Duodenal mucosa (tissue), 2 donors: ENCODE measurements at regions not wholly inside any gene's neighbourhood (a gene's known extent, or its start where the extent isn't known, plus 50 kb on each side); places are given as distances from the start of the nearest gene placed in this dataset.

Source experiments
- H3K27ac ChIP-seq: one replicate; pipeline ENCODE4 v1.7.0; 2013; ENCODE audit warnings: low read depth, low read length
- H3K27me3 ChIP-seq, 2 donors: one replicate each; pipeline ENCODE4 v1.7.0; 2013; ENCODE audit warnings: low read length in 2 of 2, control low read depth in 1 of 2; ENCODE audit not compliant: insufficient read depth in 2 of 2, control insufficient read depth in 1 of 2
- H3K36me3 ChIP-seq, 2 donors: one replicate each; pipeline ENCODE4 v1.7.0; 2013; ENCODE audit warnings: low read length in 2 of 2, control low read depth in 1 of 2; ENCODE audit not compliant: insufficient read depth in 2 of 2, control insufficient read depth in 1 of 2
- H3K4me1 ChIP-seq, 2 donors: one replicate each; pipeline ENCODE4 v1.7.0; 2013; ENCODE audit warnings: low read length in 2 of 2, control low read depth in 1 of 2; ENCODE audit not compliant: insufficient read depth in 2 of 2, control insufficient read depth in 1 of 2
- H3K4me3 ChIP-seq, 2 donors: one replicate each; pipeline ENCODE4 v1.7.0; 2013; ENCODE audit warnings: low read length in 2 of 2, low read depth in 1 of 2
- H3K9ac ChIP-seq, 2 donors: one replicate each; pipeline ENCODE4 v1.7.0; 2013; ENCODE audit warnings: low read length in 2 of 2, low read depth in 1 of 2
- H3K9me3 ChIP-seq, 2 donors: one replicate each; pipeline ENCODE4 v1.7.0; 2013; ENCODE audit warnings: low read length in 2 of 2, control low read depth in 1 of 2; ENCODE audit not compliant: control insufficient read depth in 1 of 2

DNA sequence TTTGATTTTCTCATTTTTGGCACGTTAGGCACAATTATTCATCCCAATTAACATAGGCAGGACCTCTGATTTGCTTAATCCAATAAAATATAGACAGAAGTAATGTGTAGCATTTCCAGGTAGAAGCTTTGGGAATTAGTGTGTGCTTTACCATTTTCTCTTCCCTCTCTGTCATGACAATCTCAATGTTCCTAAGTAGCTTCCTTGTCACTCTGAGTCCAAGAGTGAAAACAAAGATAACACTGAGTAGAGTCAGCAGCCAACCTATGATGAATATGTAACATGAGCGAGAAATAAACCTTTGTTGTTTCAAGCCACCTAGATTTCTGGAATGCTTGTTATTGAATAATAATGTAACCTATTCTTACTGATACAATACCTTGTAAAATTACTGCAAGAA, 283.8 kb downstream of the OMA1 start:
- H3K4me1 ChIP-seq = no peaks in the 10 kb centered on the region
- no peaks in the 10 kb centered on the region for H3K36me3 ChIP-seq
- no peak overlapping the region for H3K4me3 ChIP-seq
- no peaks in the 10 kb centered on the region for H3K9me3 ChIP-seq
- no peak overlapping the region for H3K9ac ChIP-seq
- no peaks in the 10 kb centered on the region for H3K27me3 ChIP-seq
- no peak overlapping the region for H3K27ac ChIP-seq

DNA sequence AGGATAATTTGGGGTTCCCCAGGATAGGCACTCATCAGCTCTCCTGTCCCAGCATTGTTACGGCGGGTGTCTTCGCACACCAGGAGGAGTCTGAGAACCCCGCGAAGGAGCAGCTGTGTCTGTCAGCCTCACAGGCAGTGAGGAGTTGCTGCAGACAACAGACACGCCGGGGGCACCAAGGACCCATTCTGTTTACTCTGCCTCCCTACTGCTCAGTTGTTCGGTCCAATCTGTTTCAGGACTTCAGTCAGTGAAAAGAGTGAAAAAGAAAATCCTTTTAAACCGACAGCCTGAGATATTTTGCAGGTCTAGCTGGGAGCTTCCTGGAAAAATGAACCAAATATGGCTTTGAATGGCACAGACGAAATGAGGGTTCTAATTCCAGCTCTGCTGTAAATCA, 288.4 kb downstream of the OMA1 start:
- Histone ChIP-seq H3K36me3 (no peaks in the 10 kb centered on the region), H3K9ac (no peak overlapping the region), H3K27ac (no peak overlapping the region), H3K9me3 (no peaks in the 10 kb centered on the region), H3K27me3 (no peaks in the 10 kb centered on the region), H3K4me1 (no peaks in the 10 kb centered on the region), H3K4me3 (no peak overlapping the region)

DNA sequence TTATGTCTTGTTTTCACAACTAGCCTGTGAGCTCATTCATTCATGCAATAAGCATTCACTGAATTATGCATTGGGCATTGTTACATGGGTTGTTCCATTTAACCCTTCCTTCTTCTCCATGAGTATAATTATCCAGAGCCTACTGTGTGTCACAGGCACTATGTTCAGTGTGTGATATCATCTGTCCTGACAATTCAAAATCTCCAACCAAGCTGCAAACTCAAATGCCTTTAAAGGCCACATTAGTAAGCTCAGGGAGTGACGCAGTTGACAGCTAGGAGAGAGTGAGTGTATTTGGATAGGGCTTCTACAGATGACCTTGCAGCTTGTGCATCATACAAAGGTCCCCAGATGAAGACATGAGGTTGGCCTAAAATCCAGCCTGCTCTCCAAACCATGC, 289.5 kb downstream of the OMA1 start:
- Histone ChIP-seq H3K4me3 (no peak overlapping the region), H3K27me3 (no peaks in the 10 kb centered on the region), H3K9me3 (no peaks in the 10 kb centered on the region), H3K36me3 (no peaks in the 10 kb centered on the region), H3K4me1 (no peaks in the 10 kb centered on the region), H3K27ac (no peak overlapping the region), H3K9ac (no peak overlapping the region)

DNA sequence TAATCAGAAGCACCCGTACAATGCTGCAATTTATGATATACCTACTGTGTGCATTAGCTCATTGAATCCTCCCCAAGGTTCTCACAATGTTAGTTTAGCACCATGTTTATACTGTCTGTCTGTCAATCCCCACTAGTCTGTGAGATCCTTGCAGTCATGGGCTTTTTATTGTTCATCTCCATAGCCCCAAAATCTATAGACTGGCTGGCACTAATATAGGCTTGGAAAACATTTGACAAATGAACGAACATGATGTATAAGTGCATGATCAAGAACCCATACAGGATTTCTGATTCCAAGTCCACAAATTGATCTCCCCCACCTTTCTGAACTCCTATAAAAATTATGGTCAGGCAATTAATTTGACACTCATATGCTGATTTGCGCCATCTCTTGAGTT, 290.0 kb downstream of the OMA1 start:
- H3K9me3 ChIP-seq = no peaks in the 10 kb centered on the region
- H3K4me3 ChIP-seq = no peak overlapping the region
- H3K9ac ChIP-seq = no peak overlapping the region
- no peaks in the 10 kb centered on the region for H3K36me3 ChIP-seq
- H3K27ac ChIP-seq = no peak overlapping the region
- H3K27me3 ChIP-seq = no peaks in the 10 kb centered on the region
- no peaks in the 10 kb centered on the region for H3K4me1 ChIP-seq

DNA sequence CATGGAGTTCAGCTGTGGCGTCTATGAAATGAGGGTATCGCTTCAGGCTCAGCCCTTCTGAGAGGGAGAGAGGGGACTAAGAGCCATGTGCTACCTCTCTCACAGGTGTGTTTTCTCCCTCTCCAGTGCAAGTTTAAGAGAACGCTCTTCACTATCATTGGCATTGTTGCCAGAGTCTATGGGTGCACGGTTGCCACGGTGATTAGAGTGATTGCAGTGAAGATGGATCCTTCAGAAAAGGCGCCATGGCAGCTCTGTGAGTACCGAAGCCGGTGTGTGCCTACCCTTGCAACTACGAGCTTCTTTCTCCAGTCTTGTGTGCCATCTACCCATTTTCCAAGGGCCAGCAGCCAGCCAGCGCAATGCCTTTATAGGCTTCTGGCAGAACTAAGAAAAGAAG, 290.5 kb downstream of the OMA1 start:
- H3K9ac ChIP-seq = no peak overlapping the region
- no peaks in the 10 kb centered on the region for H3K4me1 ChIP-seq
- no peak overlapping the region for H3K27ac ChIP-seq
- no peaks in the 10 kb centered on the region for H3K27me3 ChIP-seq
- H3K9me3 ChIP-seq = no peaks in the 10 kb centered on the region
- no peaks in the 10 kb centered on the region for H3K36me3 ChIP-seq
- H3K4me3 ChIP-seq = no peak overlapping the region

DNA sequence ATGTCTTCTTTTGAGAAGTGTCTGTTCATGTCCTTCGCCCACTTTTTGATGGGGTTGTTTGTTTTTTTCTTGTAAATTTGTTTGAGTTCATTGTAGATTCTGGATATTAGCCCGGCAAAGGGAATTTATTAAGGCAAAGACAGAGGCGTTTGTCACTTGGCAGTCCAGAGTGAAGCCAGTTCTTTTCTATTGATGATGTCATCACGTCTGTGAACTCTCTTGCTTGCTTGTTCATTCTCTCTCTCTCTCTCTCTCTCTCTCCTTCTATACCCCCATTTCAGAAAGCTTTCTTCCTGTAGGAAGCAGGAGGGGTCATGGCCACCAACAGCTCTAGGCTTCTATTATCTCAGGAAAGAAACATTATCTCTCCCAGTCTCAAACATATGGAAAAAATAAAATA, 291.3 kb downstream of the OMA1 start:
- Histone ChIP-seq H3K9me3 (no peaks in the 10 kb centered on the region), H3K9ac (no peak overlapping the region), H3K4me1 (no peaks in the 10 kb centered on the region), H3K36me3 (no peaks in the 10 kb centered on the region), H3K27ac (no peak overlapping the region), H3K27me3 (no peaks in the 10 kb centered on the region), H3K4me3 (no peak overlapping the region)

DNA sequence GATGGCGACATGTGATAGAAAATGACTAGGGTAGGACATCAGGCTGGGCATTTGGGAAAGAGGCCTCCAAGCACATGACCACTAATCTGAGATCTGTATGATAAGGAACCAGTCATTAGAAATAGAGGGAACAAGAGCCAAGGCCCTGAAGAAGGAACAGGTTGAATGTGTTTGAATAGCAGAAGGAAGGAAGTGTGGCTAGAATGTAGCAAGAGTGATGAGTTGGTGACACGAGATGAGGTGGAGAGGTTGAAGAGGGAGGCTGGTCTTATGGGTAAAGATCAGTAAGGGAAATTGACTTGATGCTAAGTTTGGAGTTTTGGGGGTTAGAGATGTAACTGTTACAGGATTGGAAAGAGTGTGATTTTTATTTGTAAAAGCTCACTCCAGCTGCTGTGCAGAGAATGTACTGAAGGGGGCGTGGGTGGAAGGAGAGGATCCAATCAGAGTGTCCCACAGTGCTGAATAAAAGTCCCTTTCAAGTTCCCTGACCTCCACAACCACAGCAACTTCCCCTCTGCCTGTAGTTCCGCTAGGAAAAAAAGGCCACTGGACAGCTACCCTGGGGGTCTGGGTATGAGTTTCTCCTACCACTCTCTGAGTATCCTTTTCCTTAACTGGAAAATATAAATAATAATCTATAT, 295.0 kb downstream of the OMA1 start:
- Histone ChIP-seq H3K36me3 (no peaks in the 10 kb centered on the region), H3K4me1 (no peaks in the 10 kb centered on the region), H3K27ac (no peak overlapping the region), H3K4me3 (no peak overlapping the region), H3K9ac (no peak overlapping the region), H3K27me3 (peaks cover 14 to 16% of the 10 kb centered on the region in 2 donors), H3K9me3 (no peaks in the 10 kb centered on the region)

DNA sequence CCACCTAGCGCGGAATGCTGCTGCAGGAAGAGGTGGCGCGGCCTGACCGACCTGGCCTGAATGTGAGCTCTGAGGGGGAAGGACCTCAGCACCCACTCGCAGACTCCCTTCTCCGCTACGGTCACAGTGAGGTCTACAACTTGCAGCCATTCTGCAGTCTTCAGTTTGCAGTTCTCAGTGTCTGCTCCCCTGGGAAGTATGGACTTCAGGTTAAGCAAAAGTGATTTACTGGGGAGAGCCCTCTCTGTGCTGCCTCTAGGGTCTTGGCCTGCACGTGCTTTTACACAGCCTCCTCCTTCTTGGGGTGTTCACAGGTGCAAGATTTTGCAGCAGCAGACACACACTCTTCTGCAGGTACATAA, 296.0 kb downstream of the OMA1 start:
- H3K27me3 ChIP-seq = peaks cover 18 to 20% of the 10 kb centered on the region in 2 donors
- no peaks in the 10 kb centered on the region for H3K4me1 ChIP-seq
- H3K36me3 ChIP-seq = no peaks in the 10 kb centered on the region
- H3K4me3 ChIP-seq = no peak overlapping the region
- no peaks in the 10 kb centered on the region for H3K9me3 ChIP-seq
- H3K27ac ChIP-seq = no peak overlapping the region
- H3K9ac ChIP-seq = no peak overlapping the region

DNA sequence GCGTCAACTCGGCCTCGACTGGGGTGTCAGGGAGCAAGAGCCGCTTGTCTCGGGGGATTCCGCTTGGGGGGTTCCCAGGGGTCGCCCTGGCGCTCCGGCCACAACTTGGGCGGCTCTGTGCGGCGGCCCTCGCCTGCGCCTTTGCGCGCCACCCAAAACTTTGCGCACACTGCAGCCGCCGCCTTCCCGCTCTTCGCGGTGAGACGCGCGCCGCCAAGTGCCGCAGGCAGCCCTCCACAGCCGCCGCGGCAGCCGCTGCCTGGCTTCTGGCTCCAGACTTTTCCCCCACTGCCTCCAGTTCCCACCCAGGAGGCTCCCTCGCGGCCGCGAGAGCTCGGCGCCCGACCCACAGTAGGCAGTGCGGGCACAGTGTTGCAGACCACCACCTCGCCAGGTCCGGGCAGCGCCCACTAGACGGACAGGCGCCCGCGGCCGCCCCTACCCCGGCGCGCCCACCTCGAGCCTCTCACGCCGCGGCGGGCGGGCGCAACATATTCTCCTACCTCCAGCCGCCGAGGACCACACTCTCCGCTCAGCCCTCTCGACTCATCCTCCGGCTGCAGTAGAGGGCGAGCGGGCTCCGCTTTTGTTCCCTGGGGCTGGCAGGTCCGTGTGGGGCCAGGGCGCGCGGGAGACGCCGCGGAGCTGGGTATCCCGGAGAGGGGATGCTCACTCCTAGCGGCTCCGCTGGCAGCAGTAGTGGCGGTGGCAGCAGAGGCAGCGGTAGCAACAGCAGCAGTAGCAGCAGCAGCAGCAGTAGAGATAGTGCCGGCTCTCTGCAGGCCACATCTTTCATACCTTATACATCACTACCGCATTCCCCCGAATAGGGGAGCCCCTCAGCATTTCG, 296.6 kb downstream of the OMA1 start:
- H3K4me3 ChIP-seq = peak overlapping the region; percentile 25 to 27

DNA sequence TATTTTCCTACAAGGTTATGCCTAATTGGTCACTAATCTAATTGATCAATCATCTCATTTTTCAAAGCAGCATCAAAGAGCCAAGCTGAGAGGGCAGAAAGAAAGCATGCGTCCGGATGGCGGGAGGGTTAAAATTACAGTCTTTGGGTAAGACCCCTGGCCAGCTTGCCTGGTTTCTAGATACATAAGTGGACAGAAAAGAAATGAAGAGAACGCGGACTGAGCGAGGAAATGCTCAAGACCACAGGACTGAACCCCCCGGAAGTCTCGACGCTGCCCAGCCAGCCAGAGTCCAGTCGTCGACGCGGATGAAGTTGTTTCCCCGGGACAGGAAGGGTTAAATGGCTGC, 297.2 kb downstream of the OMA1 start:
- Histone ChIP-seq H3K9ac (no peak overlapping the region), H3K4me1 (no peaks in the 10 kb centered on the region), H3K9me3 (no peaks in the 10 kb centered on the region), H3K36me3 (no peaks in the 10 kb centered on the region), H3K27me3 (peaks cover 18 to 20% of the 10 kb centered on the region in 2 donors), H3K27ac (no peak overlapping the region), H3K4me3 (peak overlapping the region in 1 of 2 donors; percentile 27)

More for the DNA sequence above, 296.6 kb downstream of the OMA1 start:
- no peaks in the 10 kb centered on the region for H3K4me1 ChIP-seq
- H3K27me3 ChIP-seq = peaks cover 18 to 20% of the 10 kb centered on the region in 2 donors
- H3K27ac ChIP-seq = no peak overlapping the region
- no peak overlapping the region for H3K9ac ChIP-seq
- H3K36me3 ChIP-seq = no peaks in the 10 kb centered on the region
- H3K9me3 ChIP-seq = no peaks in the 10 kb centered on the region
